WTC11 (cell line): ENCODE measurements at regions not wholly inside any gene's neighbourhood (a gene's known extent, or its start where the extent isn't known, plus 50 kb on each side); places are given as distances from the start of the nearest gene placed in this dataset.

Experiments
- ATAC-seq: fragments of 200-7000 bp; cut with Tn5 transposase; 2 replicates; pipeline ENCODE4 v1.10.0; 2021; ENCODE audit warnings: mild to moderate bottlenecking, moderate library complexity
- CTCF ChIA-PET: fragments of 300-600 bp; sonication (Branson Sonifier 250); formaldehyde crosslinking; loops from one replicate; lab custom pipeline; 2021; ENCODE audit warnings: antibody characterized with exemption; lab: Charles Lee
- POLR2A ChIA-PET: fragments of 350-600 bp; sonication (Branson Sonifier 250); formaldehyde crosslinking; loops from one replicate; lab custom pipeline; 2021; ENCODE audit warnings: antibody characterized with exemption; lab: Charles Lee
- DNase-seq: peaks from one replicate; pipeline ENCODE4 v3.0.0; 2021; ENCODE audit warnings: low spot score
- H3K27ac Mint-ChIP-seq: 2 replicates; pipeline ENCODE4 v1.8.0; 2021; ENCODE audit warnings: mixed read lengths
- H3K27me3 Mint-ChIP-seq: 2 replicates; pipeline ENCODE4 v1.8.0; 2021; ENCODE audit warnings: low read depth, mild to moderate bottlenecking, moderate library complexity, mixed read lengths
- H3K36me3 Mint-ChIP-seq: 2 replicates; pipeline ENCODE4 v1.8.0; 2021; ENCODE audit warnings: mixed read lengths
- H3K4me1 Mint-ChIP-seq: 2 replicates; pipeline ENCODE4 v1.8.0; 2022; ENCODE audit warnings: mixed read lengths
- H3K4me3 Mint-ChIP-seq: 2 replicates; pipeline ENCODE4 v1.8.0; 2021; ENCODE audit warnings: mild to moderate bottlenecking, moderate library complexity, mixed read lengths
- H3K9me3 Mint-ChIP-seq: 2 replicates; pipeline ENCODE4 v1.8.0; 2021; ENCODE audit warnings: mixed read lengths
- ESRRA ChIP-seq: sonication (generic); formaldehyde crosslinking; IDR thresholded peaks from 2 replicates; pipeline ENCODE4 v1.8.1; 2022; ENCODE audit warnings: mild to moderate bottlenecking, missing genetic modification reagents, borderline replicate concordance
- FOXP1 ChIP-seq: sonication (generic); formaldehyde crosslinking; IDR thresholded peaks from 2 replicates; pipeline ENCODE4 v1.8.0; 2022; ENCODE audit warnings: missing genetic modification reagents, mild to moderate bottlenecking, moderate library complexity, borderline replicate concordance
- GABPB1 ChIP-seq: sonication (generic); formaldehyde crosslinking; IDR thresholded peaks from 2 replicates; pipeline ENCODE4 v1.8.1; 2023; ENCODE audit warnings: mild to moderate bottlenecking, missing genetic modification reagents
- GTF2I ChIP-seq: fragments of 250-450 bp; sonication (Bioruptor Pico); conservative IDR thresholded peaks from 2 replicates; pipeline ENCODE4 v1.4.0; 2021; ENCODE audit warnings: mild to moderate bottlenecking
- MXD4 ChIP-seq: fragments of 250-450 bp; sonication (Bioruptor Pico); IDR thresholded peaks from 2 replicates; pipeline ENCODE4 v1.8.0; 2021; ENCODE audit warnings: mild to moderate bottlenecking, moderate library complexity, borderline replicate concordance
- NFATC4 ChIP-seq: fragments of 250-450 bp; sonication (Bioruptor Pico); IDR thresholded peaks from 2 replicates; pipeline ENCODE4 v1.9.0; 2021; ENCODE audit warnings: mild to moderate bottlenecking
- NFYB ChIP-seq: sonication (generic); formaldehyde crosslinking; conservative IDR thresholded peaks from 2 replicates; pipeline ENCODE4 v1.8.0; 2022; ENCODE audit warnings: low read depth, missing genetic modification reagents
- SMAD3 ChIP-seq: sonication (generic); formaldehyde crosslinking; IDR thresholded peaks from 2 replicates; pipeline ENCODE4 v1.8.0; 2022; ENCODE audit warnings: missing genetic modification reagents, mild to moderate bottlenecking, borderline replicate concordance
- STAT6 ChIP-seq: sonication (generic); formaldehyde crosslinking; conservative IDR thresholded peaks from 2 replicates; pipeline ENCODE4 v1.8.1; 2023; ENCODE audit warnings: mild to moderate bottlenecking, low read depth, missing genetic modification reagents, moderate library complexity
- USF1 ChIP-seq: sonication (generic); formaldehyde crosslinking; IDR thresholded peaks from 2 replicates; pipeline ENCODE4 v1.8.0; 2022; ENCODE audit warnings: mild to moderate bottlenecking, missing genetic modification reagents
- USF2 ChIP-seq: sonication (generic); formaldehyde crosslinking; IDR thresholded peaks from 2 replicates; pipeline ENCODE4 v1.8.1; 2023; ENCODE audit warnings: mild to moderate bottlenecking, missing genetic modification reagents, moderate library complexity
- ZNF232 ChIP-seq: sonication (generic); formaldehyde crosslinking; IDR thresholded peaks from 2 replicates; pipeline ENCODE4 v1.8.0; 2022; ENCODE audit warnings: mild to moderate bottlenecking, missing genetic modification reagents
- ZNF396 ChIP-seq: fragments of 250-450 bp; sonication (Bioruptor Pico); IDR thresholded peaks from 2 replicates; pipeline ENCODE4 v1.8.0; 2021; ENCODE audit warnings: mild to moderate bottlenecking, moderate library complexity, borderline replicate concordance
- ZNF416 ChIP-seq: fragments of 250-450 bp; sonication (Bioruptor Pico); IDR thresholded peaks from 2 replicates; pipeline ENCODE4 v1.9.0; 2021; ENCODE audit warnings: mild to moderate bottlenecking, inconsistent platforms
- ZNF671 ChIP-seq: fragments of 250-450 bp; sonication (Bioruptor Pico); IDR thresholded peaks from 2 replicates; pipeline ENCODE4 v1.8.0; 2021; ENCODE audit warnings: mild to moderate bottlenecking
- TF ChIP-seq, protein P1 (sequence below): fragments of 250-450 bp; sonication (Bioruptor Pico); IDR thresholded peaks from 2 replicates; pipeline ENCODE4 v1.8.0; 2021; ENCODE audit warnings: mild to moderate bottlenecking
- TF ChIP-seq, protein P2 (sequence below): sonication (generic); formaldehyde crosslinking; IDR thresholded peaks from 2 replicates; pipeline ENCODE4 v1.8.1; 2023; ENCODE audit warnings: mild to moderate bottlenecking, missing genetic modification reagents
- TF ChIP-seq, protein P3 (sequence below): fragments of 250-450 bp; sonication (Bioruptor Pico); IDR thresholded peaks from 2 replicates; pipeline ENCODE4 v2.1.2; 2022; ENCODE audit warnings: mild to moderate bottlenecking, moderate library complexity

DNA sequence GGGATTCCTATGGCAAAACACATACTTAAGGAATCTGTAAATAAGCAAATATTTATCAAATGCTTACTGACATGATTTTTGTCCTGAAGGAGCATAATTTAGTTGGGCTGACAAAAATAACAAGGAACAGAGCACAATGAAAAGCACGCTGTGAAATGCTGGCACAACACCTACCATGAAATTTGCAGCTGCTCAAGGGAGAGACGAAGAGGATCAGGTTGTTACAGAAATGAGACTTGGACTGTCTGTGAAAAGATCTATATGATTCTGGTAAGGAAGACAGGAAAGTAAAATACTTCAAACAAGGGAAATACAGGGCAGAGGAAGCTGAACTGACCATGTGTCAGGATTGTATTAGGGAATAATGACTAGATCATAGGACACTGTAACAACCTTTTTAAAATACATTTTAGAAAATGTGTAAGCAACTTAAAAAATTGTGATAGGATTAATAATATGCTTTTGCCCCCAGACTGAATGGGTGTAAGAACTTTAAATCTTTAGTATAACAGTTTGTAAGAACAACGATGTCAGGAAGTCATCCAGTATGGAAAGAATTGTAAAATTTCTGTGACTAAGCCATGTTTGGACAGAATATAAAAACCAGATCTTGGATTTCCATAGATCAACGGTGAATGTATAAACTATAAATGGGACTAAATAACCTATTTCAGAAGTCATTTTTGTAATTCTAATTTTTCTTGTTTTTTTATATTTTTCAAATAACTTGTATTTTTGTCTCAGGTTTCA lies 1556.0 kb downstream of the EFNB2 start:
- no peaks in the 10 kb centered on the region for H3K36me3 Mint-ChIP-seq

DNA sequence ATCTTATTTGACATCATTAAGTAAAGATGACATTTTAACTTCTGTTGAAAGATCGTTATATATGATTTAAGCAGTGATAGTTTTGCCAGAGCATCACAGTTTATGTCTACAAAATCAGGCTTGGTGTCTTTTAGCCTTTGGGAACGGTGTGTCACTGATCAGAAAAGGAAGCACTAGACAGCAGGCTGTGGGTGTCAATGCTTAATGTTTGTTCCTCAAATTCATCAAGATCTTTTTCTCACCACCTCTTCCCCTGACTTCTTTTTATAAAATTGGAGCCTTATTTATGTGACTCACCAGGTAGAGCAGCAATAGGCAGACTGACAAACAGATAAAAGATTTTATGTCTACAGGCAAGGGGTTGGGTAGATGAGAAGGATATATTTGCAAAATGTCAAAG lies 1558.5 kb downstream of the EFNB2 start:
- CTCF ChIA-PET: no interaction called here

More for the DNA sequence above, 1556.0 kb downstream of the EFNB2 start:
- H3K27me3 Mint-ChIP-seq: no peaks in the 10 kb centered on the region
- H3K4me1 Mint-ChIP-seq: no peaks in the 10 kb centered on the region
- H3K9me3 Mint-ChIP-seq: no peaks in the 10 kb centered on the region
- CTCF ChIA-PET: no interaction called here
- TF ChIP-seq ESRRA (CRISPR knock-in tag): no peak
- no peak for TF ChIP-seq ZNF232 (CRISPR knock-in tag)
- no peak for TF ChIP-seq GABPB1 (CRISPR knock-in tag)
- TF ChIP-seq USF1: no peak
- no peak for TF ChIP-seq ZNF396 (CRISPR knock-in tag)
- TF ChIP-seq SMAD3 (CRISPR knock-in tag): no peak
- TF ChIP-seq FOXP1 (CRISPR knock-in tag): no peak
- TF ChIP-seq, protein P1, sequence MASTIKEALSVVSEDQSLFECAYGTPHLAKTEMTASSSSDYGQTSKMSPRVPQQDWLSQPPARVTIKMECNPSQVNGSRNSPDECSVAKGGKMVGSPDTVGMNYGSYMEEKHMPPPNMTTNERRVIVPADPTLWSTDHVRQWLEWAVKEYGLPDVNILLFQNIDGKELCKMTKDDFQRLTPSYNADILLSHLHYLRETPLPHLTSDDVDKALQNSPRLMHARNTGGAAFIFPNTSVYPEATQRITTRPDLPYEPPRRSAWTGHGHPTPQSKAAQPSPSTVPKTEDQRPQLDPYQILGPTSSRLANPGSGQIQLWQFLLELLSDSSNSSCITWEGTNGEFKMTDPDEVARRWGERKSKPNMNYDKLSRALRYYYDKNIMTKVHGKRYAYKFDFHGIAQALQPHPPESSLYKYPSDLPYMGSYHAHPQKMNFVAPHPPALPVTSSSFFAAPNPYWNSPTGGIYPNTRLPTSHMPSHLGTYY (CRISPR knock-in tag): no peak
- TF ChIP-seq, protein P2, sequence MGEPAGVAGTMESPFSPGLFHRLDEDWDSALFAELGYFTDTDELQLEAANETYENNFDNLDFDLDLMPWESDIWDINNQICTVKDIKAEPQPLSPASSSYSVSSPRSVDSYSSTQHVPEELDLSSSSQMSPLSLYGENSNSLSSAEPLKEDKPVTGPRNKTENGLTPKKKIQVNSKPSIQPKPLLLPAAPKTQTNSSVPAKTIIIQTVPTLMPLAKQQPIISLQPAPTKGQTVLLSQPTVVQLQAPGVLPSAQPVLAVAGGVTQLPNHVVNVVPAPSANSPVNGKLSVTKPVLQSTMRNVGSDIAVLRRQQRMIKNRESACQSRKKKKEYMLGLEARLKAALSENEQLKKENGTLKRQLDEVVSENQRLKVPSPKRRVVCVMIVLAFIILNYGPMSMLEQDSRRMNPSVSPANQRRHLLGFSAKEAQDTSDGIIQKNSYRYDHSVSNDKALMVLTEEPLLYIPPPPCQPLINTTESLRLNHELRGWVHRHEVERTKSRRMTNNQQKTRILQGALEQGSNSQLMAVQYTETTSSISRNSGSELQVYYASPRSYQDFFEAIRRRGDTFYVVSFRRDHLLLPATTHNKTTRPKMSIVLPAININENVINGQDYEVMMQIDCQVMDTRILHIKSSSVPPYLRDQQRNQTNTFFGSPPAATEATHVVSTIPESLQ (CRISPR knock-in tag): no peak
- TF ChIP-seq, protein P3, sequence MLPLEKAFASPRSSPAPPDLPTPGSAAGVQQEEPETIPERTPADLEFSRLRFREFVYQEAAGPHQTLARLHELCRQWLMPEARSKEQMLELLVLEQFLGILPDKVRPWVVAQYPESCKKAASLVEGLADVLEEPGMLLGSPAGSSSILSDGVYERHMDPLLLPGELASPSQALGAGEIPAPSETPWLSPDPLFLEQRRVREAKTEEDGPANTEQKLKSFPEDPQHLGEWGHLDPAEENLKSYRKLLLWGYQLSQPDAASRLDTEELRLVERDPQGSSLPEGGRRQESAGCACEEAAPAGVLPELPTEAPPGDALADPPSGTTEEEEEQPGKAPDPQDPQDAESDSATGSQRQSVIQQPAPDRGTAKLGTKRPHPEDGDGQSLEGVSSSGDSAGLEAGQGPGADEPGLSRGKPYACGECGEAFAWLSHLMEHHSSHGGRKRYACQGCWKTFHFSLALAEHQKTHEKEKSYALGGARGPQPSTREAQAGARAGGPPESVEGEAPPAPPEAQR: no peak
- TF ChIP-seq ZNF416 (CRISPR knock-in tag): no peak
- POLR2A ChIA-PET: no interaction called here
- no peak overlapping the region; the same call in 1 of the 2 replicates for H3K27ac Mint-ChIP-seq
- DNase-seq: no peak
- ATAC-seq: no peak
- H3K4me3 Mint-ChIP-seq: no peak overlapping the region

More for the DNA sequence above, 1558.5 kb downstream of the EFNB2 start:
- TF ChIP-seq MXD4 (CRISPR knock-in tag) (no peak), GABPB1 (CRISPR knock-in tag) (no peak), ZNF671 (CRISPR knock-in tag) (no peak), NFATC4 (no peak), STAT6 (CRISPR knock-in tag) (no peak), USF2 (no peak), NFYB (CRISPR knock-in tag) (no peak), GTF2I (CRISPR knock-in tag) (no peak)
- H3K4me1 Mint-ChIP-seq: no peaks in the 10 kb centered on the region
- H3K27me3 Mint-ChIP-seq: no peaks in the 10 kb centered on the region
- POLR2A ChIA-PET: no interaction called here
- DNase-seq: no peak
- H3K4me3 Mint-ChIP-seq: no peak overlapping the region
- no peak for ATAC-seq
- H3K27ac Mint-ChIP-seq: no peak overlapping the region
- no peaks in the 10 kb centered on the region for H3K9me3 Mint-ChIP-seq
- H3K36me3 Mint-ChIP-seq: no peaks in the 10 kb centered on the region
